HFF-Myc (cell line): ENCODE measurements at regions not wholly inside any gene's neighbourhood (a gene's known extent, or its start where the extent isn't known, plus 50 kb on each side); places are given as distances from the start of the nearest gene placed in this dataset.
"Not testable (repeated sequence)": the region's sequence is repeated elsewhere in the genome, so short reads cannot be mapped to it uniquely, and the experiment has no call there.

ENCODE experiments used
- DNase-seq: peaks from one replicate; pipeline ENCODE4 v3.0.0-alpha.2; 2011; ENCODE audit warnings: low read depth; ENCODE audit errors: extremely low read depth
- H3K4me3 ChIP-seq: replicated peaks from 2 replicates; pipeline ENCODE4 v1.5.1; 2011; ENCODE audit warnings: low read depth, mild to moderate bottlenecking, control low read depth, low read length
- CTCF ChIP-seq: IDR thresholded peaks from 2 replicates; pipeline ENCODE4 v1.5.1; 2012; ENCODE audit warnings: mild to moderate bottlenecking, low read depth, low read length, control low read depth; ENCODE audit errors: missing control alignments

- DNase-seq: no peak
- TF ChIP-seq CTCF: no peak
- no peak overlapping the region for H3K4me3 ChIP-seq
These were observed 1337.2 kb upstream of the NXPH2 start for GRCh38 chr2:140117386-140117785.

GRCh38 chr2:140108706-140109475 lies 1328.7 kb upstream of the NXPH2 start:
- TF ChIP-seq CTCF: no peak
- H3K4me3 ChIP-seq: no peak overlapping the region
- no peak for DNase-seq

GRCh38 chr2:140091926-140092325 lies 1311.7 kb upstream of the NXPH2 start:
- TF ChIP-seq CTCF: no peak
- no peak for DNase-seq
- no peak overlapping the region for H3K4me3 ChIP-seq

- no peak for TF ChIP-seq CTCF
- DNase-seq: no peak
These were observed 1306.8 kb upstream of the NXPH2 start for GRCh38 chr2:140086964-140087363.

GRCh38 chr2:140085674-140086073 lies 1305.5 kb upstream of the NXPH2 start:
- no peak overlapping the region for H3K4me3 ChIP-seq
- DNase-seq: no peak
- no peak for TF ChIP-seq CTCF

More at GRCh38 chr2:140086964-140087363, 1306.8 kb upstream of the NXPH2 start:
- no peak overlapping the region for H3K4me3 ChIP-seq

- H3K4me3 ChIP-seq: no peak overlapping the region
- no peak for DNase-seq
- no peak for TF ChIP-seq CTCF
These were observed 1298.8 kb upstream of the NXPH2 start for GRCh38 chr2:140079038-140079437.

- TF ChIP-seq CTCF: no peak
- H3K4me3 ChIP-seq: no peak overlapping the region
- DNase-seq: no peak
These were observed 1296.0 kb upstream of the NXPH2 start for GRCh38 chr2:140076164-140076563.

GRCh38 chr2:140073763-140074162 lies 1293.6 kb upstream of the NXPH2 start:
- H3K4me3 ChIP-seq, DNase-seq: not testable (repeated sequence)
